Osteocyte (in vitro differentiated cells): ENCODE measurements at regions not wholly inside any gene's neighbourhood (a gene's known extent, or its start where the extent isn't known, plus 50 kb on each side); places are given as distances from the start of the nearest gene placed in this dataset.

Experiments
- DNase-seq: peaks from one replicate; pipeline ENCODE4 v3.0.0; 2021; ENCODE audit warnings: mixed read lengths; ENCODE audit not compliant: unreplicated experiment; ENCODE audit errors: extremely low spot score
- H3K27ac Mint-ChIP-seq: one replicate; pipeline ENCODE4 v1.8.0; 2021; ENCODE audit warnings: mild to moderate bottlenecking, mixed read lengths; ENCODE audit not compliant: unreplicated experiment
- H3K27me3 Mint-ChIP-seq: one replicate; pipeline ENCODE4 v1.8.0; 2021; ENCODE audit warnings: mixed read lengths; ENCODE audit not compliant: unreplicated experiment
- H3K36me3 Mint-ChIP-seq: one replicate; pipeline ENCODE4 v1.8.0; 2021; ENCODE audit warnings: mixed read lengths; ENCODE audit not compliant: unreplicated experiment
- H3K4me1 Mint-ChIP-seq: one replicate; pipeline ENCODE4 v1.8.0; 2021; ENCODE audit warnings: mixed read lengths; ENCODE audit not compliant: unreplicated experiment
- H3K4me3 Mint-ChIP-seq: one replicate; pipeline ENCODE4 v1.8.0; 2021; ENCODE audit warnings: mild to moderate bottlenecking, moderate library complexity, mixed read lengths; ENCODE audit not compliant: unreplicated experiment
- H3K9me3 Mint-ChIP-seq: one replicate; pipeline ENCODE4 v1.8.0; 2021; ENCODE audit warnings: mixed read lengths; ENCODE audit not compliant: unreplicated experiment
- TF ChIP-seq, protein P1 (sequence below): fragments of 200-600 bp; sonication (generic); IDR thresholded peaks from 2 replicates; pipeline ENCODE4 v1.5.0; 2021; ENCODE audit warnings: antibody characterized with exemption, mild to moderate bottlenecking, moderate library complexity

DNA sequence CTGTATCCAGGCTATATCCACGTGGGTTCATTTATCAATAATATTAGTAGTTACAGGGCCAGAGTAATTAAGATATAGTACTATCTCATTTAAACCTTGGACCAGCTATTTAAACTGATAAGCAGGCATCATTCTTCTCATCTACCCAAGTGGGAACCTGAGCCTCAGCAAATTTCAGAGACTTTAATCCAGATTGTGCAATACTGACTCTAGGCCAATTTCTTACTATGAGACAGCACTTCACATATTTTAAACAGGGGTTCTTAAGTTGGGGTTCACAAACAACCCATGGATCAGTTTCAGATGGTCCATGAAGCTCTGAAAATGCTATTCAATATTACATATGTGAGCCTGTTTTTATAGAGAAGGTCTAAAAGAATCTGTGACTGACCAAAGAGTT lies 302.7 kb upstream of the PSMD7 start:
- H3K27ac Mint-ChIP-seq: no peak overlapping the region
- H3K4me1 Mint-ChIP-seq: no peaks in the 10 kb centered on the region
- no peak for DNase-seq
- H3K4me3 Mint-ChIP-seq: no peak overlapping the region
- no peaks in the 10 kb centered on the region for H3K9me3 Mint-ChIP-seq
- TF ChIP-seq, protein P1, sequence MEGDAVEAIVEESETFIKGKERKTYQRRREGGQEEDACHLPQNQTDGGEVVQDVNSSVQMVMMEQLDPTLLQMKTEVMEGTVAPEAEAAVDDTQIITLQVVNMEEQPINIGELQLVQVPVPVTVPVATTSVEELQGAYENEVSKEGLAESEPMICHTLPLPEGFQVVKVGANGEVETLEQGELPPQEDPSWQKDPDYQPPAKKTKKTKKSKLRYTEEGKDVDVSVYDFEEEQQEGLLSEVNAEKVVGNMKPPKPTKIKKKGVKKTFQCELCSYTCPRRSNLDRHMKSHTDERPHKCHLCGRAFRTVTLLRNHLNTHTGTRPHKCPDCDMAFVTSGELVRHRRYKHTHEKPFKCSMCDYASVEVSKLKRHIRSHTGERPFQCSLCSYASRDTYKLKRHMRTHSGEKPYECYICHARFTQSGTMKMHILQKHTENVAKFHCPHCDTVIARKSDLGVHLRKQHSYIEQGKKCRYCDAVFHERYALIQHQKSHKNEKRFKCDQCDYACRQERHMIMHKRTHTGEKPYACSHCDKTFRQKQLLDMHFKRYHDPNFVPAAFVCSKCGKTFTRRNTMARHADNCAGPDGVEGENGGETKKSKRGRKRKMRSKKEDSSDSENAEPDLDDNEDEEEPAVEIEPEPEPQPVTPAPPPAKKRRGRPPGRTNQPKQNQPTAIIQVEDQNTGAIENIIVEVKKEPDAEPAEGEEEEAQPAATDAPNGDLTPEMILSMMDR: no peak
- H3K36me3 Mint-ChIP-seq: no peaks in the 10 kb centered on the region
- H3K27me3 Mint-ChIP-seq: no peaks in the 10 kb centered on the region

DNA sequence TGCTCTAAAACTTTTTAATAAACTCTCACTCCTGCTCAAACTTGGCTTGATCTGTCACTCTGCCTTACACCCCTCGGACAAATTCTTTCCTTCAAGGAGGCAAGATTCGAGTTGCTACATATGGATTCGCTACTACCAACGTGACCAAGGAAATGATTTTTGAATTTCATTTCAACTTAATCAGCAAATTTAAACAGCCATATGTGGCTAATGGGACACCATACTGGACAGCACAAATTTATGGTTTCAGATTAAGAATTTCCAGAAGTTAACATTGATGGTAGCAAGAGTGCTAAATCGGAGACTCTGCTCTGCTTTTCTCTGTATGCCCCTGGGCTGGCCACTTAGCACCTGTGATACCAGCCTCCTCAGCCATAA lies 318.2 kb upstream of the PSMD7 start:
- H3K27ac Mint-ChIP-seq: no peak overlapping the region
- peaks cover 5% of the 10 kb centered on the region for H3K9me3 Mint-ChIP-seq
- TF ChIP-seq, protein P1: no peak
- no peak overlapping the region for H3K4me3 Mint-ChIP-seq
- peaks cover 2% of the 10 kb centered on the region for H3K27me3 Mint-ChIP-seq
- no peaks in the 10 kb centered on the region for H3K36me3 Mint-ChIP-seq
- DNase-seq: no peak
- H3K4me1 Mint-ChIP-seq: no peaks in the 10 kb centered on the region

DNA sequence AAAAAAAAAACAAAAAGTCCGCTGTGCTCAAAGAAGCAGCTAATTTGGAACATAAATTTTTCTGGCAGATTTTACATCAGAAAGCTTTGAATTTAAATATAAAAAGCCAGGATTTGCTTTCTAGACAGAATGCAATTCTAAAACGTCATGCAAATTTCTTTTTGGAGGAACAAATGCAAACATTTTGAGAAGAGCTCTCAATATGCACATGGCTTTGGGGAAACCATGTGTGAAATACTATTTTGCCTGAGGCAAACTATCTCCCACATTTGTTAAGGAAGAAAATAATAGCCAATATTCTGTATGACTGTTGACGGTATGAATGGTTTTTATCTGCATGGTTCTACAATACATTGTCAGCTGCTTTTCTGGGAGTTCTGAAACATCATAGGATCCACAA lies 320.0 kb upstream of the PSMD7 start:
- H3K4me3 Mint-ChIP-seq: no peak overlapping the region
- no peaks in the 10 kb centered on the region for H3K4me1 Mint-ChIP-seq
- TF ChIP-seq, protein P1: no peak
- no peaks in the 10 kb centered on the region for H3K36me3 Mint-ChIP-seq
- no peak for DNase-seq
- no peak overlapping the region for H3K27ac Mint-ChIP-seq
- H3K9me3 Mint-ChIP-seq: peaks cover 2% of the 10 kb centered on the region
- peaks cover 7% of the 10 kb centered on the region for H3K27me3 Mint-ChIP-seq

GRCh38 chr16:73973174-73973573 lies 323.4 kb upstream of the PSMD7 start:
- Mint-ChIP-seq H3K9me3 (no peaks in the 10 kb centered on the region), H3K36me3 (no peaks in the 10 kb centered on the region), H3K4me1 (no peaks in the 10 kb centered on the region), H3K27ac (no peak overlapping the region), H3K4me3 (no peak overlapping the region), H3K27me3 (peaks cover 6% of the 10 kb centered on the region)
- no peak for DNase-seq
- TF ChIP-seq, protein P1: no peak

GRCh38 chr16:73966851-73967250 lies 329.8 kb upstream of the PSMD7 start:
- Mint-ChIP-seq H3K27me3 (peaks cover 3% of the 10 kb centered on the region), H3K4me1 (no peaks in the 10 kb centered on the region), H3K36me3 (no peaks in the 10 kb centered on the region), H3K4me3 (no peak overlapping the region), H3K27ac (no peak overlapping the region), H3K9me3 (peaks cover 2% of the 10 kb centered on the region)
- TF ChIP-seq, protein P1: no peak
- no peak for DNase-seq
